GM20000 (cell line): ENCODE measurements at regions not wholly inside any gene's neighbourhood (a gene's known extent, or its start where the extent isn't known, plus 50 kb on each side); places are given as distances from the start of the nearest gene placed in this dataset.

Source experiments
- DNase-seq: peaks from one replicate; pipeline ENCODE4 v3.0.0; 2012; ENCODE audit warnings: low spot score
- CTCF ChIP-seq: IDR thresholded peaks from 2 replicates; pipeline ENCODE4 v1.5.1; 2012; ENCODE audit warnings: mild to moderate bottlenecking, control low read depth; ENCODE audit errors: extremely low read depth, missing control alignments

GRCh38 chr21:36641886-36642285 is 57.0 kb upstream of the SIM2 start:
- TF ChIP-seq CTCF = no peak

GRCh38 chr21:36642777-36643176 is 56.1 kb upstream of the SIM2 start:
- DNase-seq = no peak
- no peak for TF ChIP-seq CTCF

More at GRCh38 chr21:36641886-36642285, 57.0 kb upstream of the SIM2 start:
- no peak for DNase-seq

- DNase-seq = no peak
- no peak for TF ChIP-seq CTCF
These were observed 55.3 kb upstream of the SIM2 start for GRCh38 chr21:36643374-36644250.

GRCh38 chr21:36646011-36646410 is 52.9 kb upstream of the SIM2 start:
- no peak for TF ChIP-seq CTCF
- no peak for DNase-seq

GRCh38 chr21:36646645-36647044 is 52.3 kb upstream of the SIM2 start:
- TF ChIP-seq CTCF = no peak
- no peak for DNase-seq

- no peak for DNase-seq
These were observed 51.4 kb upstream of the SIM2 start for GRCh38 chr21:36647279-36648093.

More at GRCh38 chr21:36647279-36648093, 51.4 kb upstream of the SIM2 start:
- no peak for TF ChIP-seq CTCF
